WTC11 (cell line): ENCODE measurements at regions not wholly inside any gene's neighbourhood (a gene's known extent, or its start where the extent isn't known, plus 50 kb on each side); places are given as distances from the start of the nearest gene placed in this dataset.

Experiments used
- ATAC-seq: fragments of 200-7000 bp; cut with Tn5 transposase; 2 replicates; pipeline ENCODE4 v1.10.0; 2021; ENCODE audit warnings: mild to moderate bottlenecking, moderate library complexity
- CTCF ChIA-PET: fragments of 300-600 bp; sonication (Branson Sonifier 250); formaldehyde crosslinking; loops from one replicate; lab custom pipeline; 2021; ENCODE audit warnings: antibody characterized with exemption; lab: Charles Lee
- POLR2A ChIA-PET: fragments of 350-600 bp; sonication (Branson Sonifier 250); formaldehyde crosslinking; loops from one replicate; lab custom pipeline; 2021; ENCODE audit warnings: antibody characterized with exemption; lab: Charles Lee
- DNase-seq: peaks from one replicate; pipeline ENCODE4 v3.0.0; 2021; ENCODE audit warnings: low spot score
- H3K27ac Mint-ChIP-seq: 2 replicates; pipeline ENCODE4 v1.8.0; 2021; ENCODE audit warnings: mixed read lengths
- H3K27me3 Mint-ChIP-seq: 2 replicates; pipeline ENCODE4 v1.8.0; 2021; ENCODE audit warnings: low read depth, mild to moderate bottlenecking, moderate library complexity, mixed read lengths
- H3K36me3 Mint-ChIP-seq: 2 replicates; pipeline ENCODE4 v1.8.0; 2021; ENCODE audit warnings: mixed read lengths
- H3K4me1 Mint-ChIP-seq: 2 replicates; pipeline ENCODE4 v1.8.0; 2022; ENCODE audit warnings: mixed read lengths
- H3K4me3 Mint-ChIP-seq: 2 replicates; pipeline ENCODE4 v1.8.0; 2021; ENCODE audit warnings: mild to moderate bottlenecking, moderate library complexity, mixed read lengths
- H3K9me3 Mint-ChIP-seq: 2 replicates; pipeline ENCODE4 v1.8.0; 2021; ENCODE audit warnings: mixed read lengths
- ARID4B ChIP-seq: sonication (generic); formaldehyde crosslinking; IDR thresholded peaks from 2 replicates; pipeline ENCODE4 v1.8.0; 2023; ENCODE audit warnings: missing genetic modification reagents, mild to moderate bottlenecking, borderline replicate concordance
- ATF1 ChIP-seq: sonication (generic); formaldehyde crosslinking; IDR thresholded peaks from 2 replicates; pipeline ENCODE4 v1.8.1; 2023; ENCODE audit warnings: mild to moderate bottlenecking, moderate library complexity, missing genetic modification reagents
- CREB1 ChIP-seq: sonication (generic); formaldehyde crosslinking; IDR thresholded peaks from 2 replicates; pipeline ENCODE4 v1.8.0; 2023; ENCODE audit warnings: mild to moderate bottlenecking, missing genetic modification reagents
- ESRRA ChIP-seq: sonication (generic); formaldehyde crosslinking; IDR thresholded peaks from 2 replicates; pipeline ENCODE4 v1.8.1; 2022; ENCODE audit warnings: mild to moderate bottlenecking, missing genetic modification reagents, borderline replicate concordance
- FOXK1 ChIP-seq: sonication (generic); formaldehyde crosslinking; IDR thresholded peaks from 2 replicates; pipeline ENCODE4 v1.8.0; 2022; ENCODE audit warnings: mild to moderate bottlenecking, moderate library complexity, missing genetic modification reagents
- GTF2I ChIP-seq: fragments of 250-450 bp; sonication (Bioruptor Pico); conservative IDR thresholded peaks from 2 replicates; pipeline ENCODE4 v1.4.0; 2021; ENCODE audit warnings: mild to moderate bottlenecking
- MYBL2 ChIP-seq: sonication (generic); formaldehyde crosslinking; IDR thresholded peaks from 2 replicates; pipeline ENCODE4 v1.8.1; 2023; ENCODE audit warnings: mild to moderate bottlenecking, moderate library complexity, missing genetic modification reagents
- NFE2L1 ChIP-seq: sonication (generic); formaldehyde crosslinking; IDR thresholded peaks from 2 replicates; pipeline ENCODE4 v1.8.1; 2023; ENCODE audit warnings: missing genetic modification reagents
- NFYB ChIP-seq: sonication (generic); formaldehyde crosslinking; conservative IDR thresholded peaks from 2 replicates; pipeline ENCODE4 v1.8.0; 2022; ENCODE audit warnings: low read depth, missing genetic modification reagents
- RELA ChIP-seq: sonication (generic); formaldehyde crosslinking; IDR thresholded peaks from 2 replicates; pipeline ENCODE4 v1.8.1; 2022; ENCODE audit warnings: missing genetic modification reagents, mild to moderate bottlenecking, borderline replicate concordance
- RORB ChIP-seq: fragments of 250-450 bp; sonication (Bioruptor Pico); IDR thresholded peaks from 2 replicates; pipeline ENCODE4 v1.9.0; 2021; ENCODE audit warnings: mild to moderate bottlenecking
- SP1 ChIP-seq: sonication (generic); formaldehyde crosslinking; conservative IDR thresholded peaks from 2 replicates; pipeline ENCODE4 v1.8.1; 2022; ENCODE audit warnings: missing genetic modification reagents
- TEAD1 ChIP-seq: sonication (generic); formaldehyde crosslinking; IDR thresholded peaks from 2 replicates; pipeline ENCODE4 v1.8.0; 2022; ENCODE audit warnings: mild to moderate bottlenecking, missing genetic modification reagents
- TEAD4 ChIP-seq: sonication (generic); formaldehyde crosslinking; IDR thresholded peaks from 2 replicates; pipeline ENCODE4 v1.8.0; 2022; ENCODE audit warnings: mild to moderate bottlenecking, missing genetic modification reagents
- TP53 ChIP-seq: sonication (generic); formaldehyde crosslinking; IDR thresholded peaks from 2 replicates; pipeline ENCODE4 v1.8.1; 2023; ENCODE audit warnings: mild to moderate bottlenecking, missing genetic modification reagents
- ZNF138 ChIP-seq: sonication (generic); formaldehyde crosslinking; conservative IDR thresholded peaks from 2 replicates; pipeline ENCODE4 v1.8.1; 2022; ENCODE audit warnings: mild to moderate bottlenecking, moderate library complexity, missing genetic modification reagents
- ZNF219 ChIP-seq: sonication (generic); formaldehyde crosslinking; IDR thresholded peaks from 2 replicates; pipeline ENCODE4 v1.8.0; 2023; ENCODE audit warnings: missing genetic modification reagents, mild to moderate bottlenecking, borderline replicate concordance
- ZNF317 ChIP-seq: sonication (generic); formaldehyde crosslinking; IDR thresholded peaks from 2 replicates; pipeline ENCODE4 v1.8.1; 2023; ENCODE audit warnings: low read depth, mild to moderate bottlenecking, moderate library complexity, missing genetic modification reagents, borderline replicate concordance
- ZNF423 ChIP-seq: fragments of 250-450 bp; sonication (Bioruptor Pico); IDR thresholded peaks from 2 replicates; pipeline ENCODE4 v2.1.2; 2022; ENCODE audit warnings: mild to moderate bottlenecking, moderate library complexity
- ZNF532 ChIP-seq: fragments of 250-450 bp; sonication (Bioruptor Pico); IDR thresholded peaks from 2 replicates; pipeline ENCODE4 v1.9.0; 2021; ENCODE audit warnings: mild to moderate bottlenecking, borderline replicate concordance

GRCh38 chr9:81250606-81251005 lies 438.7 kb downstream of the TLE1 start (continued):
- TF ChIP-seq ZNF532 (CRISPR knock-in tag) (no peak), ARID4B (CRISPR knock-in tag) (no peak), RELA (CRISPR knock-in tag) (no peak), ESRRA (CRISPR knock-in tag) (no peak), ZNF423 (no peak), ZNF219 (CRISPR knock-in tag) (no peak)
- TF ChIP-seq, all 79 proteins: peak for 0

DNA sequence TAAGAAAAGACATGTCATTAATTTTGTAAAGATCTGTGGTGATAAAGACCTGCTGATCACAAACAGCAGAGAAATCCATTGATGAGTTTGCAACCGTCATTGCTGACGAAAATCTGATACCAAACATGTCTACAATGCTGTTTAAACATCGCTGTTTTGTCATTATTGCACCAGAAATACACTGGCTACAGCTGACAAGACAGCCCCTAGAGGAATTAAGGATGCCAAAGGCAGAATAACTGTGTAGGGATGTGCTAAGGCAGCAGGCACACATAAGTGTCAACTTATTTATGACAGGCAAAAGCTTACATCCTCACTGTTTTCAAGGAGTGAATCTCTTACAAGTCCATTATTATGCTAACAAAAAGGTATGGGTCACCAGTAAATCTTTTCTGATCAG lies 439.3 kb downstream of the TLE1 start:
- CTCF ChIA-PET, result no interaction called here
- POLR2A ChIA-PET, result no interaction called here
- Mint-ChIP-seq H3K4me1 (peaks cover 11% of the 10 kb centered on the region), H3K27ac (no peak overlapping the region), H3K4me3 (no peak overlapping the region), H3K36me3 (0 out of 2 replicates have a peak, but pooled peaks cover 3% of the 10 kb centered on the region), H3K9me3 (peaks cover 9% of the 10 kb centered on the region), H3K27me3 (no peaks in the 10 kb centered on the region)
- TF ChIP-seq ZNF423, result no peak
- no peak for TF ChIP-seq ATF1 (CRISPR knock-in tag)
- TF ChIP-seq TP53, result no peak
- no peak for TF ChIP-seq MYBL2 (CRISPR knock-in tag)
- ATAC-seq (no peak), DNase-seq (no peak)

GRCh38 chr9:81245254-81245956 lies 443.9 kb downstream of the TLE1 start:
- CTCF ChIA-PET, result no interaction called here

More at GRCh38 chr9:81245254-81245956, 443.9 kb downstream of the TLE1 start:
- Mint-ChIP-seq H3K9me3 (peaks cover 9% of the 10 kb centered on the region), H3K27me3 (no peaks in the 10 kb centered on the region), H3K27ac (no peak overlapping the region), H3K4me3 (no peak overlapping the region), H3K4me1 (peaks cover 11% of the 10 kb centered on the region), H3K36me3 (0 out of 2 replicates have a peak, but pooled peaks cover 3% of the 10 kb centered on the region)
- no peak for DNase-seq
- ATAC-seq, result no peak
- POLR2A ChIA-PET, result no interaction called here
- no peak for TF ChIP-seq NFE2L1
- TF ChIP-seq SP1 (CRISPR knock-in tag), result no peak
- TF ChIP-seq TEAD4, result no peak
- no peak for TF ChIP-seq GTF2I (CRISPR knock-in tag)
- no peak for TF ChIP-seq TEAD1 (CRISPR knock-in tag)
- no peak for TF ChIP-seq CREB1
- TF ChIP-seq RORB (CRISPR knock-in tag), result no peak
- no peak for TF ChIP-seq NFYB (CRISPR knock-in tag)
- TF ChIP-seq FOXK1 (CRISPR knock-in tag), result no peak
- TF ChIP-seq ZNF317 (CRISPR knock-in tag), result no peak
- TF ChIP-seq ZNF138 (CRISPR knock-in tag), result no peak
